GM12872 (cell line): ENCODE measurements at regions not wholly inside any gene's neighbourhood (a gene's known extent, or its start where the extent isn't known, plus 50 kb on each side); places are given as distances from the start of the nearest gene placed in this dataset.

Source experiments
- TF ChIP-seq, protein P1 (sequence below): IDR thresholded peaks from 3 replicates; pipeline ENCODE4 v1.5.1; 2011; ENCODE audit warnings: low read depth, mild to moderate bottlenecking, low read length, moderate library complexity; ENCODE audit not compliant: insufficient read depth

DNA sequence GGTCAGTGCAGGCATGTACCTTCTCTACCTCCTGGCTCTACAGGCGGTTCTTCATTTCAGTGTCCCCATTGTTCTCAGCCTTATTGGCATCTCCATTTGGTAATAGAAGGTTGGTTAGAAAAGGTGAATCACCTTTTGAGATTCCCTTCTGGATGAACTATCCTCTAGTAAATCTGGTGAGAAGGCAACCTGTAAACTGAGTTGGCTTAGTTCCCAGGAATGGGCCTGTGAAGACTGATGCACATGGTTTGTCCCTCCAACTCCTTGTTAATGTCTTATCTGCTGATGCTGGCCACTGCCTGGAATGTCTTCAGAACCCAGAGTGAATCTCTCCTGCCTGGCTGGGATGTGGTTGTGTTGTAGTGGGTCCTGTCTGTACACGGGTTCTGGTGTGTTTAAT is 143.4 kb upstream of the WDR1 start:
- TF ChIP-seq, protein P1, sequence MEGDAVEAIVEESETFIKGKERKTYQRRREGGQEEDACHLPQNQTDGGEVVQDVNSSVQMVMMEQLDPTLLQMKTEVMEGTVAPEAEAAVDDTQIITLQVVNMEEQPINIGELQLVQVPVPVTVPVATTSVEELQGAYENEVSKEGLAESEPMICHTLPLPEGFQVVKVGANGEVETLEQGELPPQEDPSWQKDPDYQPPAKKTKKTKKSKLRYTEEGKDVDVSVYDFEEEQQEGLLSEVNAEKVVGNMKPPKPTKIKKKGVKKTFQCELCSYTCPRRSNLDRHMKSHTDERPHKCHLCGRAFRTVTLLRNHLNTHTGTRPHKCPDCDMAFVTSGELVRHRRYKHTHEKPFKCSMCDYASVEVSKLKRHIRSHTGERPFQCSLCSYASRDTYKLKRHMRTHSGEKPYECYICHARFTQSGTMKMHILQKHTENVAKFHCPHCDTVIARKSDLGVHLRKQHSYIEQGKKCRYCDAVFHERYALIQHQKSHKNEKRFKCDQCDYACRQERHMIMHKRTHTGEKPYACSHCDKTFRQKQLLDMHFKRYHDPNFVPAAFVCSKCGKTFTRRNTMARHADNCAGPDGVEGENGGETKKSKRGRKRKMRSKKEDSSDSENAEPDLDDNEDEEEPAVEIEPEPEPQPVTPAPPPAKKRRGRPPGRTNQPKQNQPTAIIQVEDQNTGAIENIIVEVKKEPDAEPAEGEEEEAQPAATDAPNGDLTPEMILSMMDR, result no peak

DNA sequence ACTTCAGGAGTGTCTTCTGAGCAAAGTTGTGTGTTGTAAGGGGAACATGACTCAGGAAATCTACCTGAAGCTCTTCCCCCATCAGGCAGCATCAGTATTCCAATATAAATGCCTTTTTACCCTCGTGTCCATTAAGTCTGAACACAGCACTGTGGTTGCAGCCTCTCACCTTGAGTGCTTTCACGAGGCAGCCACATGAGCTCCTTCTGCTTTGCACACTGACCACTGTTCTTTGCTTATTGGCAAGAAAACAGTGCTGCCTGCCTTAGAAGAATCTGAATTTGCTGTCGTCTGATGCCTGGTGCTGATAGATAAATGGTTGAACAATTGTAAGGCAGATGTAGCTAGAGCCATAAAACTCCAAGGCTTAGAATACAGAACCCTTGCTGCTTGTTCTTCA is 139.6 kb upstream of the WDR1 start:
- TF ChIP-seq, protein P1, result no peak

DNA sequence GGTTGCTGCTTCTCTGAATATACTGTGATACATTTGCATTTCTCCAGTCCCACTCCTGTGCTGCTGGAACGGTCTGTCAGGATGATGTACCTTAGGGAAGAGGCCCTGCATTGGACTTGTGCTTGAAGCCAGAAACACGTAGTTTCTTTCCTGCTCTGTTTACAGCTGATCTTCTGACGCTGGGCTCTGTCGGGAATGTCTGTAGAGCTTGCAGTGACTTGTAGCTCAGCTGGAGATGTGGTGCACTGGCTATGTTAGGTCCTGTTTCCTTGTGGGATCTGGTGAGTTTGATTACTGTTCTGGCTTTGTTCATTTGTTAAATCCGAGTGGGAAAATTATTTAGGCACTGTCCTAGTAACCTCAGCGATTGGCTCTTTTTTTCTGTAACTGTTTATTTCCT is 137.2 kb upstream of the WDR1 start:
- TF ChIP-seq, protein P1, result no peak

DNA sequence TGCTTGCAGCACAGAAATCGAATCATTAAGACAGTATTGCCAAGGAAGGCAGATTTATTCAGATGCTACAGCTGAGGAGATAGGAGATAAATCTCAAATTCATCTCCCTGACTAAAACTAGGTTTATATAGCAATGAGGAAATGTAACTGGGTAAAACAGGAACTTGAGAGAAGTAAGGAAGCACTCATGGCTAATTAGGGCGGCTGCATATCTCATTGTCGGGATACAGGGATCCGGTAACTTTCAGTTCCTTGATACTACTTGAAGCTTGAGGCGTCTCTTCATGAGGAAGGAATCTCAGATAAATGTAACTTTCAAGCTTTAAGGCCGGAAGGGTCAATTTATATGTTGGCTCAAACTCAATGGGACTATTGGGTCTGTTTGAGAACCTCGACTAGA is 129.2 kb upstream of the WDR1 start:
- TF ChIP-seq, protein P1, result no peak

DNA sequence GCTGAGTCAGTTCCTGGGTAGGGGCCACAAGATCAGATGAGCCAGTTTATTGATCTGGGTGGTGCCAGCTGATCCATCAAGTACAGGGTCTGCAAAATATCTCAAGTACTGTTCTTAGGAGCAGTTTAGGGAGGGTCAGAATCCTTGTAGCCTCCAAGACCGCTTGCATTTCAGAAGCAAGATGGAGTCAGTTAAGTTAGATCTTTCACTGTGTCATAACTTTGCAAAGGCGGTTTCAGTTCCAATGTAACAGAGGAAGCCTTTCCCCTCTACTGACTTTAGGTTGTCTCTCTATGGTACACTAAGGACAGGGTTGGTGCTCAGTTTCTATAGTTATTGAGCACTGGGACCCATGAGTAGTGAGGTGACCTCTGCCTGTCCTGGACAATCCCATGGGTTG is 127.3 kb upstream of the WDR1 start:
- TF ChIP-seq, protein P1, result no peak

DNA sequence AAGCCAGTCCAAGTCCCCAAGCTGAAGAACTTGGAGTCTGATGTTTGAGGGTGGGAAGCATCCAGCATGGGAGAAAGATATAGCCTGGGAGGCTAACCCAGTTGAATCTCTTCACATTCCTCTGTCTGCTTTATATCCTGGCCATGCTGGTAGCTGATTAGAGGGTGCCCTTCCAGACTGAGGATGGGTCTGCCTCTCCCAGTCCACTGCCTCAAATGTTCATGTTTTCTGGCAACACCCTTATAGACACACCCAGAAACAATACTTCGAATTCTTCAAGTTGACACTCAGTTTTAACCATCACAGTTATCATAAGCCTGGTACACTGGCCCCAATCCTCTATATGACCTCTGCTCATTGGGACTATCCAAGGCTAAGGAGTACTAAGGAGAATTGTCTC is 124.1 kb upstream of the WDR1 start:
- TF ChIP-seq, protein P1, result no peak

DNA sequence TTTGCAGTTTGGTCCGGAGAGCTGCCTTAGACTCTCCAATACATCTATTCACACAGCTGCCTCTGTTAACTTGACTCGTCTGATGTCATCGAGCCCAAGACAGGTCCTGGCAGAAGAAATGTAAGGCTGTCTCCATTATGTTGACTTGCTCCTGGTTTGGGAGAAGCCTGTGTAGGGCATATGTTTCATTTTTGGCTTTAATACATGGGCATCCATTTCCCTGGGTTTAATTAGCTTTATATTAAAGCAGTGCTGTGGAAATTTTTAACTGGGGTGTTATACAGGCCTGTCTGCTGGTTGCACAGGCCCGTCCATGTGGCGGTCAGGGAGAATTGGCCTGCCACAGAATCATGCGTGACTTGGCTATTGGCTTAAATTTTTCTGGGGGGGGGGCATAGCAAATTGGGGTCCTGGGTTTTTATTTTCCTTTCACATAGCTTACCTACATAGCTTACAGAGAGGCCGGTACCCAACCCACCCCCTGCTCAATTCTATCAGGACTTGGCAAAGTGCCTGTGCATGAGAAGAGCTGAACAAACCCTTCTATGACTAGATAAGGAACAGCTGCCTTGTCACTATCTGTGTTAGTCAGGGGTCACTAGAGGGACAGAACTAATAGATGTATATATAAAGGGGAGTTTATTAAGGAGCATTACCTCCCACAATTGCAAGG is 123.5 kb upstream of the WDR1 start:
- TF ChIP-seq, protein P1, result no peak

DNA sequence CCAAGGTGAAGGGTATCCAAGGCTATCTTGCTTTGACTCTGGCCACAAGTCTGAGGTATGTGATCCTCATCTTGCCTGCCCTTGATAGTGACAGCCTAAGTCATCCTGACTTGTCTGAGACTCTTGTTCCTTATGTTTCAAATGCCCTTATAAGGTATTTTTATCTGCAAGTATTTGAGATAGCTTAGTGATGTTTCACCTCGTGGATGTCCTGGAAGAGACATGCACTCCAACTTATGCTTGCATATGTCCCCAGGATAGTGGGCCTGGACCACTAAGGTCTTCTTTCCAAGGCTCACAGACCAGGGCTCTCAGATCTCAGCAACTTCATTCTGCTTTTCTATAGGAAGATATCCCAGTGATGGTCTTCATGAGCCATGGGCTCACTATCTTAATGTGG is 120.5 kb upstream of the WDR1 start:
- TF ChIP-seq, protein P1, result no peak
